CD8-positive, alpha-beta memory T cell (primary cell): ENCODE measurements at regions not wholly inside any gene's neighbourhood (a gene's known extent, or its start where the extent isn't known, plus 50 kb on each side); places are given as distances from the start of the nearest gene placed in this dataset.

Experiments used
- CTCF ChIA-PET: fragments of 350-600 bp; sonication (Branson Sonifier 250); formaldehyde crosslinking; loops from one replicate; lab custom pipeline; 2021; ENCODE audit warnings: antibody characterized with exemption; lab: Charles Lee
- POLR2A ChIA-PET: fragments of 350-600 bp; sonication (Branson Sonifier 250); formaldehyde crosslinking; loops from one replicate; lab custom pipeline; 2021; ENCODE audit warnings: antibody characterized with exemption; lab: Charles Lee
- DNase-seq, 5 donors: peaks; one replicate each; pipeline versions ENCODE4 v3.0.0 to v3.0.0-alpha.2; 2020 to 2022; ENCODE audit warnings: mixed read lengths in 1 of 5
- H3K27ac ChIP-seq: one replicate; pipeline ENCODE4 v1.7.0; 2013; ENCODE audit warnings: low read depth, mild to moderate bottlenecking, low read length, moderate library complexity
- H3K27me3 ChIP-seq: 2 replicates; pipeline ENCODE4 v1.7.0; 2013; ENCODE audit warnings: low read length, mild to moderate bottlenecking; ENCODE audit not compliant: insufficient read depth, poor library complexity, severe bottlenecking
- H3K36me3 ChIP-seq: 2 replicates; pipeline ENCODE4 v1.7.0; 2013; ENCODE audit warnings: mild to moderate bottlenecking, low read length, moderate library complexity; ENCODE audit not compliant: insufficient read depth
- H3K4me1 ChIP-seq: 2 replicates; pipeline ENCODE4 v1.7.0; 2013; ENCODE audit warnings: mild to moderate bottlenecking, low read length, moderate library complexity; ENCODE audit not compliant: insufficient read depth
- H3K4me3 ChIP-seq: 2 replicates; pipeline ENCODE4 v1.7.0; 2013; ENCODE audit warnings: mild to moderate bottlenecking, low read length
- H3K9me3 ChIP-seq: 2 replicates; pipeline ENCODE4 v1.7.0; 2013; ENCODE audit warnings: mild to moderate bottlenecking, low read length
- H3K27ac Mint-ChIP-seq, 8 donors: one replicate each; pipeline ENCODE4 v1.8.0; 2020 to 2021; ENCODE audit warnings: mixed read lengths in 8 of 8, mild to moderate bottlenecking in 6 of 8, inconsistent platforms in 3 of 8, moderate library complexity in 3 of 8
- H3K27me3 Mint-ChIP-seq, 2 donors: one replicate each; pipeline ENCODE4 v1.8.0; 2020 to 2021; ENCODE audit warnings: mixed read lengths in 2 of 2, mild to moderate bottlenecking in 1 of 2, moderate library complexity in 1 of 2
- H3K36me3 Mint-ChIP-seq, 3 donors: one replicate each; pipeline ENCODE4 v1.8.0; 2020 to 2021; ENCODE audit warnings: mixed read lengths in 3 of 3, inconsistent platforms in 1 of 3, mild to moderate bottlenecking in 1 of 3
- H3K4me1 Mint-ChIP-seq, 3 donors: one replicate each; pipeline ENCODE4 v1.8.0; 2020 to 2021; ENCODE audit warnings: mixed read lengths in 3 of 3, inconsistent platforms in 1 of 3, mild to moderate bottlenecking in 1 of 3
- H3K4me3 Mint-ChIP-seq, 7 donors: one replicate each; pipeline ENCODE4 v1.8.0; 2020 to 2021; ENCODE audit warnings: mixed read lengths in 7 of 7, mild to moderate bottlenecking in 6 of 7, moderate library complexity in 4 of 7, inconsistent platforms in 2 of 7
- H3K9me3 Mint-ChIP-seq, 5 donors: one replicate each; pipeline ENCODE4 v1.8.0; 2020 to 2022; ENCODE audit warnings: mixed read lengths in 5 of 5, mild to moderate bottlenecking in 3 of 5, moderate library complexity in 2 of 5, inconsistent platforms in 1 of 5

- Mint-ChIP-seq H3K27me3 (peaks cover 0 to 5% of the 10 kb centered on the region in 2 donors), H3K36me3 (no peaks in the 10 kb centered on the region), H3K4me3 (no peak overlapping the region), H3K9me3 (peaks cover 0 to 2% (median 0%) of the 10 kb centered on the region in 5 donors), H3K27ac (no peak overlapping the region), H3K4me1 (no peaks in the 10 kb centered on the region)
- ChIA-PET CTCF (no interaction called here), POLR2A (no interaction called here)
- Histone ChIP-seq H3K27ac (no peak overlapping the region), H3K4me1 (no peaks in the 10 kb centered on the region), H3K36me3 (no peaks in the 10 kb centered on the region), H3K27me3 (no peaks in the 10 kb centered on the region), H3K9me3 (no peaks in the 10 kb centered on the region), H3K4me3 (no peak overlapping the region)
- no peak for DNase-seq
Observed at GRCh38 chr10:124315591-124316270, 103.0 kb downstream of the OAT start.

DNA sequence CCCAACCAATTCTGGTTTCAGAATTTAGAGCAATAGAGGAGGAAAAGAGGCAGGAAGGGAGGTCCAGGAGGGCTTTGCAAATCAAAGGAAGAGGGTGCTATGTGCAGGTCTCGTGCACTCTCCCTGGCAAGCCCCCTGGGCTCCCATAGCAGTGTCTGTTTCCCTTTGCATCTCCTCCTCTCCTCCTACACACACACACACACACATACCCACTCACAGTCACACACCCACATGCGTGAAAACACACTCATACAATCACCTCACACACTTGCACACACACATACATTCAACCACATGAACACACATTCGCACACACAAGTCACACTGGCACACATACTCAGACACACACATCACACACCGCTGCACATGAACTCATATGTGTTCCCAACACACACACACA, 105.3 kb downstream of the OAT start:
- H3K9me3 ChIP-seq: no peaks in the 10 kb centered on the region
- no peak overlapping the region for H3K27ac ChIP-seq
- ChIA-PET CTCF (no interaction called here), POLR2A (no interaction called here)
- no peaks in the 10 kb centered on the region for H3K36me3 Mint-ChIP-seq
- H3K27ac Mint-ChIP-seq: no peak overlapping the region
- H3K4me1 Mint-ChIP-seq: no peaks in the 10 kb centered on the region
- DNase-seq: no peak
- no peaks in the 10 kb centered on the region for H3K27me3 ChIP-seq
- H3K36me3 ChIP-seq: no peaks in the 10 kb centered on the region
- H3K4me1 ChIP-seq: no peaks in the 10 kb centered on the region
- H3K4me3 Mint-ChIP-seq: no peak overlapping the region
- no peak overlapping the region for H3K4me3 ChIP-seq
- H3K27me3 Mint-ChIP-seq: peaks cover 2 to 3% of the 10 kb centered on the region in 2 donors
- peaks cover 0 to 2% (median 0%) of the 10 kb centered on the region in 5 donors for H3K9me3 Mint-ChIP-seq

DNA sequence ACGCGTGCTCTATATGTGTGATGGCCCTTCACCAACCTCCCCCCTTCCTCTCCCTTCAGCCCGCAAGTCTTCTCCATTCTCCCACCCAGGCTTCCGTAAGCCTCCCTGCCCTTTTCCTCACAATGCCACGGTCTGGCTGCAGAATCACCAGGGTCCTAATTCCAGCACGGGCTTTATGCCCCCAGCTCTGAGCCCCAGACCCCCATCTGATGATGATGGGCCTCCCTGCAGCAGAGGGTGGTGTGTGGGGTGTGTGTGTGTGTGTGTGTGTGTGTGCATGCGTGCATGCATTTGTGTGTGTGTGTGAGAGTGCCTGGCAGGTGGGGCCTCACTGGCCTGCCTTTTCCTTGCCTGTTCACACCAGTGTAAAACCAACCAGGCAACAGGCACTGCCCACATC, 109.9 kb downstream of the OAT start:
- Mint-ChIP-seq H3K27me3 (peaks cover 0 to 3% of the 10 kb centered on the region in 2 donors), H3K4me3 (no peak overlapping the region), H3K27ac (no peak overlapping the region), H3K4me1 (no peaks in the 10 kb centered on the region), H3K9me3 (no peaks in the 10 kb centered on the region), H3K36me3 (no peaks in the 10 kb centered on the region)
- no peaks in the 10 kb centered on the region for H3K36me3 ChIP-seq
- H3K9me3 ChIP-seq: no peaks in the 10 kb centered on the region
- no peaks in the 10 kb centered on the region for H3K27me3 ChIP-seq
- CTCF ChIA-PET: no interaction called here
- POLR2A ChIA-PET: no interaction called here
- no peak overlapping the region for H3K27ac ChIP-seq
- DNase-seq: no peak
- H3K4me3 ChIP-seq: no peak overlapping the region
- no peaks in the 10 kb centered on the region for H3K4me1 ChIP-seq

DNA sequence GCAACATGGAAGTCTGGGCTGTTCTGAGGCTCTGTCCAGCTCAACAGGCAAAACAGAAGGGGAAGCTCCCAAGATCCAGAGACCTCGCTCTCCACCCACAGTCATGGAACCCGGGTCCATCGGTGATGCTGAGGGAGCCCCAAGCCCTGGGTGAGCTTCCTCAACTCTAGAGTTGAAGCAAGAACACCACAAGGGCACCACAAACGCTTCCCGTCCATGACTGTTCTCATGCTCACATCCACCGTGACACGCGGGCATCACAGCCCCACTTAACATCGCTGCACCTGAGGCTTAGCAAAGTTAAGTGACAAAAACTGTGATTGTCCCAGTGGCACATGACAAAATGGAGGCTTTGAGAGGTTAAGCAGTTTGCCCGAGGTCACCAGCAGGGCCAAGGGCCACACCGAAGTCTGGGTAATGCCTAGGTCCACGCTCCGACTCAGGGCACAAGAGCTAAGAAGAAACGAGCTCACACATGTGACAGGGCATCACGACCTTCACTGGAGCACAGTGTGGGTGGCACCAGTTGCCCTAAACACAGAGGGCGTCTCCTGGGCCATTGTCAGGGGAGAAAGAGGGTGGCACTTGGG, 110.6 kb downstream of the OAT start:
- Mint-ChIP-seq H3K27ac (no peak overlapping the region), H3K9me3 (no peaks in the 10 kb centered on the region), H3K36me3 (no peaks in the 10 kb centered on the region), H3K4me1 (no peaks in the 10 kb centered on the region), H3K4me3 (no peak overlapping the region), H3K27me3 (peaks cover 0 to 3% of the 10 kb centered on the region in 2 donors)
- no peak overlapping the region for H3K4me3 ChIP-seq
- POLR2A ChIA-PET: no interaction called here
- no peak overlapping the region for H3K27ac ChIP-seq
- CTCF ChIA-PET: interaction anchor here (1.4 kb wide), 1 partner anchor 81 kb away, joined by 5 read pairs; no protein-coding TSS in a partner anchor
- no peak for DNase-seq
- H3K27me3 ChIP-seq: no peaks in the 10 kb centered on the region
- no peaks in the 10 kb centered on the region for H3K4me1 ChIP-seq
- H3K9me3 ChIP-seq: no peaks in the 10 kb centered on the region
- H3K36me3 ChIP-seq: no peaks in the 10 kb centered on the region

GRCh38 chr10:124307591-124307990, 111.1 kb downstream of the OAT start:
- no peak overlapping the region for H3K27ac ChIP-seq
- H3K36me3 Mint-ChIP-seq: no peaks in the 10 kb centered on the region
- no peak for DNase-seq
- POLR2A ChIA-PET: no interaction called here
- H3K9me3 Mint-ChIP-seq: no peaks in the 10 kb centered on the region
- H3K9me3 ChIP-seq: no peaks in the 10 kb centered on the region
- H3K36me3 ChIP-seq: no peaks in the 10 kb centered on the region
- H3K4me1 Mint-ChIP-seq: no peaks in the 10 kb centered on the region
- H3K27ac Mint-ChIP-seq: no peak overlapping the region
- H3K4me1 ChIP-seq: no peaks in the 10 kb centered on the region
- CTCF ChIA-PET: interaction anchor here (1.4 kb wide), 1 partner anchor 81 kb away, joined by 5 read pairs; no protein-coding TSS in a partner anchor
- H3K27me3 Mint-ChIP-seq: peaks cover 0 to 4% of the 10 kb centered on the region in 2 donors
- H3K4me3 Mint-ChIP-seq: no peak overlapping the region
- H3K27me3 ChIP-seq: no peaks in the 10 kb centered on the region
- H3K4me3 ChIP-seq: no peak overlapping the region

GRCh38 chr10:124306922-124307371, 111.8 kb downstream of the OAT start:
- Mint-ChIP-seq H3K9me3 (no peaks in the 10 kb centered on the region), H3K36me3 (no peaks in the 10 kb centered on the region), H3K27me3 (peaks cover 0 to 10% of the 10 kb centered on the region in 2 donors), H3K27ac (no peak overlapping the region), H3K4me1 (no peaks in the 10 kb centered on the region), H3K4me3 (no peak overlapping the region)
- Histone ChIP-seq H3K9me3 (no peaks in the 10 kb centered on the region), H3K4me1 (no peaks in the 10 kb centered on the region), H3K27me3 (no peaks in the 10 kb centered on the region), H3K4me3 (no peak overlapping the region), H3K36me3 (no peaks in the 10 kb centered on the region), H3K27ac (no peak overlapping the region)
- no peak for DNase-seq
- POLR2A ChIA-PET: no interaction called here
- CTCF ChIA-PET: interaction anchor here (1.4 kb wide), 1 partner anchor 82 kb away, joined by 5 read pairs; no protein-coding TSS in a partner anchor

DNA sequence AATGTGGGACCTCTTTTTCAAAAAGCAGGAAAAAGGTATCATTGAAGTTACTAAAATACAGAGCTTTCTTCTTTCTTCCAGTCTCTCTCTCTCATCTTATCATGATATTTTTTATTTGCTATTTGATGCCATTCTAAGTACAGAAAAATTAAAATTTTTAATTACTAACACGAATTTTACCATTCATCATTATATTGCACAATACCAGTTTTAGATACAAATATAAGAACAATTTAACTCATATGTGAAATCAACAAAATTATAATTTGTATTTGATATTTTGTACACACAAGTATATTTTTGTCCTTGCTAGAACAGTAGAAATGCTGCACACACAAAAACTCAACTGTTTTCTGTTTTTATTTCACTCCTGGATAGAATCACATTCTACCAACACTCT, 112.2 kb downstream of the OAT start:
- Histone ChIP-seq H3K27me3 (no peaks in the 10 kb centered on the region), H3K4me1 (no peaks in the 10 kb centered on the region), H3K27ac (no peak overlapping the region), H3K9me3 (no peaks in the 10 kb centered on the region), H3K36me3 (no peaks in the 10 kb centered on the region), H3K4me3 (no peak overlapping the region)
- H3K27ac Mint-ChIP-seq: no peak overlapping the region
- CTCF ChIA-PET: no interaction called here
- no peaks in the 10 kb centered on the region for H3K4me1 Mint-ChIP-seq
- H3K9me3 Mint-ChIP-seq: no peaks in the 10 kb centered on the region
- DNase-seq: no peak
- POLR2A ChIA-PET: no interaction called here
- H3K27me3 Mint-ChIP-seq: peaks cover under 1 to 10% of the 10 kb centered on the region in 2 donors
- H3K4me3 Mint-ChIP-seq: no peak overlapping the region
- no peaks in the 10 kb centered on the region for H3K36me3 Mint-ChIP-seq

- Mint-ChIP-seq H3K27ac (no peak overlapping the region), H3K36me3 (no peaks in the 10 kb centered on the region), H3K27me3 (peaks cover 3 to 10% of the 10 kb centered on the region in 2 donors), H3K4me3 (no peak overlapping the region), H3K9me3 (no peaks in the 10 kb centered on the region), H3K4me1 (no peaks in the 10 kb centered on the region)
- Histone ChIP-seq H3K9me3 (no peaks in the 10 kb centered on the region), H3K27me3 (no peaks in the 10 kb centered on the region), H3K27ac (no peak overlapping the region), H3K36me3 (no peaks in the 10 kb centered on the region), H3K4me1 (no peaks in the 10 kb centered on the region), H3K4me3 (no peak overlapping the region)
- CTCF ChIA-PET: no interaction called here
- DNase-seq: no peak
- POLR2A ChIA-PET: no interaction called here
Observed at GRCh38 chr10:124305984-124306383, 112.7 kb downstream of the OAT start.
